HG03378 (cell line): ENCODE measurements at regions not wholly inside any gene's neighbourhood (a gene's known extent, or its start where the extent isn't known, plus 50 kb on each side); places are given as distances from the start of the nearest gene placed in this dataset.
"Not testable (repeated sequence)": the region's sequence is repeated elsewhere in the genome, so short reads cannot be mapped to it uniquely, and the experiment has no call there.

Experiments
- ATAC-seq: cut with Tn5 transposase; IDR thresholded peaks from one replicate; pipeline ENCODE4 v1.9.1; 2021; ENCODE audit warnings: mild to moderate bottlenecking, moderate library complexity; ENCODE audit not compliant: unreplicated experiment

- ATAC-seq = no peak
Measured at GRCh38 chr5:125064621-125065438, 318.4 kb upstream of the ZNF608 start.

- ATAC-seq = no peak
Measured at GRCh38 chr5:125065741-125066140, 319.3 kb upstream of the ZNF608 start.

- no peak for ATAC-seq
Measured at GRCh38 chr5:125070961-125071360, 324.5 kb upstream of the ZNF608 start.

DNA sequence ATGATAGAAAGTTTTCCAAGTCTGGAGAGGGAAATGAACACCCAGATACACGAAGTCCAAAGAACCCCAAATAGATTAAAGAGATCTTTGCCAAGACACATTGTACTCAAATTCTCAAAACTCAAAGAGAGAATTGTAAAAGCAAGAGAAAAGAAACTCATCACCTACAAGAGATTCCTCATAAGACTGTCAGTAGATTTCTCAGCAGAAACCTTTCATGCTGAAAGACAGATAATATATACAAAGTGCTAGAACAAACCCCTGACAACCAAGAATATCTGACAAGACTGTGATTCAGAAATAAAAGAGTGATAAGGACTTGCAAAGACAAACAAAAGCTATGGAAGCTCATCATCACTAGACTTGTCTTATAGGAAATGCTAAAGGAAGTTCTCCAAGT is 326.7 kb upstream of the ZNF608 start:
- no peak for ATAC-seq

- no peak for ATAC-seq
Measured at GRCh38 chr5:125075567-125075966, 329.1 kb upstream of the ZNF608 start.

- not testable (repeated sequence) for ATAC-seq
Measured at GRCh38 chr5:125079028-125079427, 332.6 kb upstream of the ZNF608 start.

DNA sequence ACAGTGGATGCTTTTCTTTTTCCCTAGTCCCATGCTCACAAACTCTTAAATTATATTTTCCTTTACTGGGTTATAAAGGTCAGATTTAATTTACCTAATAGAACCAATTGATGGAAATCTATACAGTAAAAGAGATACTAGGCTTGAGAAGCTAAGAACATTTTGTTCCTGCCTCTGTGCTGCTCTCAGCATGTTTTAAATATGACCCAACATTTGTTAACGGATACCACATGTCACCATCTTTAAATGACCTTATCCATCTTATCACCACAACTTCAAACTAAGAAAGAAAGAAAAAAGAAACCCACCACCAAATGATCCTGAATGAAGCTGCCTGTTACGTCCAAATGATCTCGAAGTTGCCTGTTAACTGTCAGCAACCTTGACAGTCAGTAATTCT is 334.7 kb upstream of the ZNF608 start:
- ATAC-seq = no peak

- ATAC-seq = no peak
Measured at GRCh38 chr5:125083981-125084380, 337.5 kb upstream of the ZNF608 start.

DNA sequence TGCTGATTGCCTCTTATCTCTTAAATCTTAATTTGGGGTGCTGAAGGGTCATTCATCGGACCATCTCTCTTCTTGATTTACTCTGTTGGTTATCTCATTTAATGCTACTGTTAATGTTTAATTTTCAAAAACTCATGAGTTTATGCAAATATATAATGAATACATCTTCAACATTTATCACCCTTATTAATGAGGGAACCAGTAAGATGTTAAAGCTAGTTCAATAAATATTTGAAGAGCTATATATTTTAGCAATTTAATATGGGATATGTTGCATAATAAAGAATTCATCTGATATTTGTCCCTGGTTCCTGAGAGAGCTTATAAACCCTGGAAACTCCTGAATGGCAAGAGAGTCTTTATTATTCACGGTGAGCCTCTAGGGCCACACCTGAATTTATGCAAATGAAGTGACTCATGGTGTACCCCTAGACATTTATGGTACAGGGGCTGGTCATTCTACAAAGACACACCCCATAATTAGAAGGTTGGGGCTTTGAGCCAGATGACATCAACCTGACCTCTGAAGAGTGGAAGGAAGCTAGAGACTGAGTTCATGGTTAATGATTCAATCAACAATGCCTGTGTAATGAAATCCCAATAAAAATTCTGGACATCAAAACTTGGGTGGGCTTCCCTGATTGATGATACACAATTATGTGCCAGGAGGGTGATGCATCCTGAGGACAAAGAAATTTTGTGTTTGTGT is 339.5 kb upstream of the ZNF608 start:
- ATAC-seq = no peak

DNA sequence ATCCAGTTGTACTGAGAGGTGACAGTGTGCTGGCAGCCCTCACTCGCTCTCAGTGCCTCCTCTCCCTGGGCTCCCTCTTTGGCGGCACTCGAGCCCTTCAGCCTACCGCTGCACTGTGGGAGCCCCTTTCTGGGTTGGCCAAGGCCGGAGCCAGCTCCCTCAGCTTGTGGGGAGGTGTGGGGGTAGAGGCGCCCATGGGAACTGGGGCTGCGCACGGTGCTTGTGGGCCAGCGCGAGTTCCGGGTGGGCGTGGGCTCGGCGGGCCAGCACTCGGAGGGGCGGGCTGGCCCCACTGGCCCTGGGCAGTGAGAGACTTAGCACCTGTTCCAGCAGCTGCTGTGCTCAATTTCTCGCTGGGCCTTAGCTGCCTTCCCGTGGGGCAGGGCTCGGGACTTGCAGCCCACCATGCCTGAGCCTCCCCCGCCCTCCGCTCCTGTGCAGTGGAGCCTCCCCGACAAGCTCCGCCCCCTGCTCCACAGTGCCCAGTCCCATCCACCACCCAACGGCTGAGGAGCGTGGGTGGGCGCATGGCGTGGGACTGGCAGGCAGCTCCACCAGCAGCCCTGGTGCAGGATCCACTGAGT is 342.2 kb upstream of the ZNF608 start:
- ATAC-seq = no peak

GRCh38 chr5:125092138-125092537 is 345.7 kb upstream of the ZNF608 start:
- ATAC-seq = not testable (repeated sequence)

DNA sequence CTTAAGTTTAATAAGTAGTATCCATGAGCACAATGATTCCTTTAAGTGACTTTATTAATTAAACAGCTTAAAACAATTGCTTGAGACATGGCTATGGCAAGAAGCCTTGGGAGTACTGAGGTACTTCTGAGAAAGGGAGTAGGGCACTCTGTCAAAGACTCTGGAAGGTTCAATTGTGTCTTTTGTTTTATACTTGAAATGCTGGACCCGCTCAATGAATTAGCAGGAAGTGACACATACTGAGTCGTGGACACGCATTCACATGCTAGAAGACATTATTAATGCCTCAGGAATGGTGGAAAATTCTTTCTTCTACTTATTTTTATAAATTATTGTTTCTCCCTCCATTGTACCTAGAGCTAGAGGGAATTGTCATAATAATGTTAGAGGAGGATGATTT is 347.3 kb upstream of the ZNF608 start:
- no peak for ATAC-seq

DNA sequence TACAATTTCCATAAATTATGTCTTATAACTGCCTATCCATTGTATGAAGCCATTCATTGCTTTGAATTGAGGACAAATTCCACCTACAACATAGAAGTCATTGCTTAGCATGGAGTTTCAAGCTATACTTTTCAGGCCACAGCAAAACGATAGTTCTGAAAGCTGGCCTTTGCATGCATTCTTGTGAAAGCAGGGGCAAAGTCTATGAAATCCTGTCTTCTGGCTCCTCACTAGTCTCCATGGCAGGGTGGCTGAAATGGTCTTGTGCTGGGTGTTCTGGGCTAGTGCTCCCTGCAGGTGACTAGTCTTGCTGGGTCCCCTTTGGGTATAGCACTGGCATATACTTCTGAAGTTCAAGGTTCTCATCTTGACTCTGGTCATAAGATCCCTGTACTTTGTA is 353.9 kb upstream of the ZNF608 start:
- ATAC-seq = no peak

DNA sequence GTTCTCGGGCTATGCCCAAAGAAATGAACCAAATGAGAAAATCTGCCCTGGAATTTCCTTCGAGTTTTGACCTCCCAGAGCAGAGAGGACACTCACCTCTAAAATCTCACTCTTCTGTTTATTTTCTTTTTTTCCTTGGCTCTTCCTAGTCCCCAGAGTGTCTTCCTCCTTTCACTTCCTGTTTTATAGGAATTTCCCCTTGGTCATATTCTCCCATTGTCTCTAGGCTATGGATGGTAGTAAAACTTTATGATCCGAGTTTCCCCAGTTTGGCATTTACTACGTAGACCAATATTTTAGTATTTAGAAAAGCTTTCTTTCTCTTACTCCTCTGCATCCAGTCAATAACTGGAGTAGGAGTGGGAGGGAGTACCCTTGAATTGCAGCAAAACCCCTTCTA is 354.5 kb upstream of the ZNF608 start:
- ATAC-seq = no peak

GRCh38 chr5:125103459-125103858 is 357.0 kb upstream of the ZNF608 start:
- ATAC-seq = no peak

DNA sequence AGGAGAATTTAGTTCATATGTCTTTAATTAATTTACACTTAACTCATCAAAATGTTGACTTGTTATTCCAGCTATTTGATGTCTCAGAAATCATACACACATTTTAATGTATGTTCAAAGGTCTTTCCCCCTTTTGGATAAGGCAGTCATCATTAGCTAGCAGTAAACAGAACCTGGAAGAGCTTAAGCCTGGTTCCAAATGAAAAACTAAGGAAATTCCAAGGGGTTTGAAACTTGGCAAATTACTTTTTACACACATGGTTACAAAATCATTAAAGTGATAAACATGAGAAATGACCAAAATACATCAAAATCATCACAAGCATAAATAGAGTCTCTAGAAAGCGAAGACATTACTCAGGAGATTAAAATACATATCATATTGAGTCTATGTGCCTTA is 359.8 kb upstream of the ZNF608 start:
- no peak for ATAC-seq

GRCh38 chr5:125106881-125107280 is 360.4 kb upstream of the ZNF608 start:
- ATAC-seq = no peak

DNA sequence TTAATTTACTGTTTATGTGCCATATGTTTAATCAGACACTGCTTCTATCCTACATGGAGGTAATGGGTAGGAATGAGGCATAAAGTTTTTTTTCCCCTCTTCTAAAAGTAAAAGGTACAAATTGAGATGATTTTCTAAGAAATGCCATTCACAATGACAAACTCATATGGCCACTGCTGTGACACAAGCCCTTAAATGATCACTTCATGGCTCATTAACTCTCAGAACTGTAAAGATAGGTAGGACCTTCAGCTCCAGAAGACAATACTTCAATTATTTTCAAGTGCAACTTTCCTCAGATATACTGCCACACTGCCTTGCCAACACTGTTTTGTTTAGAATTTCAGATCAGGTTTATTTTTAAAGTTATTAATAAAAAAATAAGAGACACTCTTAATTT is 362.9 kb upstream of the ZNF608 start:
- no peak for ATAC-seq

DNA sequence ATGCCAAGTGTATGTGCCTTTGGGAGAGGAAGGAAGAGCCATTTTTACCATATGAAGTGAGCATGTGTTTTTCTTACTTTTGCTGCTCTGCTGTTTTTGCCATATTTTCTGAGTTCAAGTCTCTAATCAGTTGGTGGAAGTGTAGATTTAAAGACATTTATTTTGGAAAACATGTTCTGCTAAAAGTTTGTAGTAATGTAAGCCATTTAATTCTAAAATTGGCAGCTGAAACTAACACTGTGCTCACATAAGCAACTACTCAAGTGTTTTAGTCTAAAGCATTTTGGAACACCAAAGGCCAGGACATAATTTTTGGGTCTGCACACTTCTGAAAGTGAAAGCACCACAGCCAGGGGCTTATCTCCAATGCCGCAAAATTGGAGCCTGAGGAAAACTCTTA is 363.4 kb upstream of the ZNF608 start:
- ATAC-seq = no peak

DNA sequence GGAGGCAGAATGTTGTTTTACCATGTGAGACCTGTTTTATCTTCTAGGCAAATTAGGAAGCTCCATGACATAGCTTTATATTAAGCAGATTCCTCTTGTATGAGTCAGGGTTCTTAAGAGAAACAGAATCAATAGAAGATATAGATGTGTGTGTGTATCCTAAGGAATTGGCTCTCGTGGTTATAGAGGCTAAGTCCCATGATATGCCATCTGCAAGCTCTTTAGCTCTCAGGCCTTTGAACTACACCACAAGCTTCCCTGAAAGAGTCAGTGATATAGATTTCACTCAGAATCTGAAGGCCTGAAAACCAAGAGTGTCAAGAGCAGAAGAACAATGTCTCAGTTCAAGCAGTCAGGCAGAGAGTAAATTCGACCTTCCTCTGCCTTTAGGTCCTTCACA is 365.8 kb upstream of the ZNF608 start:
- ATAC-seq = no peak

DNA sequence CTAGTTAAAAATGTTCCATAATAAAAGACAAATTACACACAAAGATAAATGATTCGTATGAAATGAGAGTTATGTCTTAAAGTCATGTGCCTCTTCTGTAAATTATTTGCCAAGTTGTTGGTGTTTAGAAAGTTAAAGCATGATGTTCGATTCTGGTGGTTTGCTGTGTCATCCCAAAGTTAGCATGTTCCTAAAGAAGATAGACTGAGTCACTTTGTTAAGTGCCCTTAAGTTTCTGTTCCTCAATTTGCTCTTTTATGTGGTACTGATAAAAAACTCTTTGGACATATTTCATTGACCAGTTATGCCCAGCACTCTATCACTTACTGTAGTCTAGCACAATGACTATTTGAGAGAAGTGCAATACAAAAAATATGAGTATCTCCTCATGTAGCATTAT is 366.9 kb upstream of the ZNF608 start:
- peak; percentile 91 for ATAC-seq

DNA sequence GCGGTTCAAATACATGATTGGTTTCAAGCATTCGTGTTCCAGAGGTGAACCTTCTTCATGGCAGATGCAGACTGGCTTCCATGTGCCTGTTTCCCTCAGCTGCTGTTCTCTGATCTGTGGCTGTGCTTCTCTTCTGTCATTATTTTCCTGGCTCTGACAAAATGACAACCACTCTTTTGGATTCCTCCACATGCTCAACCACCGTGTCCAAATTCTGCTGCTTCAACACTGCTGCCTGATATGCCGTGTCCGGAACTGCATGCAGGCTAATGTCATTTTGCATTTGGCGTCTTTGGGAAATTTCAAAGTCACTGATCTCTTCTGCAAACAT is 368.7 kb upstream of the ZNF608 start:
- ATAC-seq = no peak
